GM21825 (cell line): ENCODE measurements at regions not wholly inside any gene's neighbourhood (a gene's known extent, or its start where the extent isn't known, plus 50 kb on each side); places are given as distances from the start of the nearest gene placed in this dataset.
A peak's percentile ranks its signal among the peaks of the same experiment; 100 is the strongest.

Experiments used
- ATAC-seq: cut with Tn5 transposase; IDR thresholded peaks from one replicate; pipeline ENCODE4 v1.9.1; 2021; ENCODE audit warnings: mild to moderate bottlenecking, moderate library complexity; ENCODE audit not compliant: unreplicated experiment

DNA sequence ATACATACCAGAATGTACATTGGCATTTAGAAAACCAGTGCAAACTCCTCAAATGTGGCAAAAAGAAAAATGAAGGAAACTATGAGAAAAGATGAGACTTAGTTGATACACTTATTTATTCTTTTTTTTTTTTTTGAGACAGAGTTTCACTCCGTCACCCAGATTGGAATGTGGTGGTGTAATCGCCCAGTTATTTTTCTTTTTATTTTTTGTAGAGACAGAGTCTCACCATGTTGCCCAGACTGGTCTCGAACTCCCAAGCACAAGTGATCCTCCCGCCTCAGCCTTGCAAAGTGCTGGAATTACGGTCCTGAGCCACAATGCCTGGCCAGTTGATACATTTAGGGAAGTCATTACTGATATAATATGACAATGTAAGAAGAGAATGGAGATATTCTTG lies 274.2 kb upstream of the LRATD1 start:
- ATAC-seq, result no peak

DNA sequence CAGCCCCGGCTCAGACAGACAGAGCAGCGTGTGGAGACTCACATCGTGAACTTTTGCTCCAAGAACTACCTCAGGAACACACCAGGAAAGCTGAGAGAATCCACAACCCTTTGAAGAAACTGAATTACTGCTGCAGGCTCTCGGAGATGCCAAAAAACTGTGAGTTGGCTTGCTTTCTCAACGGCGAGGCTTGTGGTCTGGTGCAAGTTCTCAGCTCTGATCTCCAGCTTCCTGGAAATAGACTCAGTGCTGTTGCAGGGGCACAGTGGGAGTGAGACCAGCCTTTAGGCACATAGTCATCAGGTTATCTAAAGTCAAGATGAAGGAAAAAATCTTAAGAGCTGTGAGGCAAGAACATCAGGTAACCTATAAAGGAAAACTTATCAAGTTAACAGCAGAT lies 273.7 kb upstream of the LRATD1 start:
- ATAC-seq, result no peak

DNA sequence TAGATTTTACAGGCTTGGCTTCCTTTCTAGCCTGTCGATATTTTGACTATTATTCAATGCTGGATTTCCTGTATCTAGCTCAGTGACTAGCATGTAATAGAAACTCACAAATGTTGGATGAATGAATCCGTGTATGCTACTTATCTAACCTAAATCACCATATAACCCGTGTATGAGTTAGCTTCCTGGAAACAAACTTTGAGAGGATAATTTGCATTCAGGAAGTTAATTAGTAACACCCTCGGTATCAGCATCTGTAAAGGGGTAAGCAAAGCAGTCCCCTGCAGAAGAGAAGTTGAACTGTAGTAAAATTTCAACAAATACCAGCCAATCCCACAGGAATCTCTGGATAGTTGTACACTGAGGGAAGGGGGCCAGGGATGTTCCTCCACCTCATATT lies 269.4 kb upstream of the LRATD1 start:
- no peak for ATAC-seq

DNA sequence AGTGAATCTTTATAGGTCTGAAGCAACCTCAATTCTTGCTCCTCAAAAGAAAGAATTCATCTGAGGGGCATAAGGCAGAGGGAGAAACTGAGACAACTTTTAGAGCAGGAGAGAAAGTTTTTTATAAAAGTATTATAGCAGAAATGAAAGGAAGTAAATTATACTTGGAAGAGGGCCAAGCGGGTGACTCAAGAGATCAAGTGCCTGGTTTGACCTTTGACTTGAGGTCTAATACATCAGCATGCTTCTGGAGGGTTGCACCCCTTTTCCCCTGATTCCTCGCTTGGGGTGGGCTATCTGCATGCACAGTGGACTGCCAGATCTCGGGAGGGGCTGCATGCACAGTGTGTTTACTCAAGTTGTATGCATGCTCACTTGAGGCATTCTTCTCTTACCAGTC lies 268.5 kb upstream of the LRATD1 start:
- no peak for ATAC-seq

DNA sequence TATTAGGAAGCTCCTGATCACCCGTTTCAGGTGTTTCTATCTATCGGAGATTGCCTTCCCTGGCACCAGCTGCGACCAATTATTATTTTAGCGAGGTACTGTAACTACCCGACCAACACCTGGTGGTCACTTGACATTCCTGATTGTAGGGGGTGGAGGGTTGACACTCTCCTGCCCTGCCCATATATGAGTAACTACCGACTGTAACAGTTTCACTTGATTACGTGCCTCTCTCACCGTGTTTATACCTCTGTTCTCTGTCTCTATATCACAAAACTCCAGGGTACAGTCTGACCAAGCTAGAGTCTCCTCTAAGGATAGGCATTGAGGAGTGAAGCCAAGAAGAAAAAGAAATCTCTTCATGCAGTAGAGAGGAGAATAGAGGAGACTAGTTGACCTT lies 268.0 kb upstream of the LRATD1 start:
- no peak for ATAC-seq

DNA sequence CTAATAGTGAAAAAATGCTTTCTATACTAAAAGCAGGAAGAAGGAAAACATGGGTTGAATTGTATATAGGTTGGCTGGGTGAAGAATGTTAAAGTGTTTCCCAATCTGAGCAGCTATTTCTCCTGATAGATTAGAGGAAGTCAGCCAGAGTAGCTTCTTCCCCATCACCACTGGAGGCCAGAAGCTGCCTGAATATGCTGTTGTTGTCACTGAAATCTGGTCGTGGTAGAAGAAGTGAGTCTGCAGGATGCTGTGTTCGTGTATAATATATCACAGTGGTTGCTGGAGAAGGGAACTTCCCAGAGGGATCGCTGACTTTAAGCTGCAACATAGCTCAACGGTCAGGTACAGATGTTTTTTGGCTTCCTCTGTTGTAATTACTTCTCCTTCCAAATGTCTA lies 247.5 kb upstream of the LRATD1 start:
- no peak for ATAC-seq

DNA sequence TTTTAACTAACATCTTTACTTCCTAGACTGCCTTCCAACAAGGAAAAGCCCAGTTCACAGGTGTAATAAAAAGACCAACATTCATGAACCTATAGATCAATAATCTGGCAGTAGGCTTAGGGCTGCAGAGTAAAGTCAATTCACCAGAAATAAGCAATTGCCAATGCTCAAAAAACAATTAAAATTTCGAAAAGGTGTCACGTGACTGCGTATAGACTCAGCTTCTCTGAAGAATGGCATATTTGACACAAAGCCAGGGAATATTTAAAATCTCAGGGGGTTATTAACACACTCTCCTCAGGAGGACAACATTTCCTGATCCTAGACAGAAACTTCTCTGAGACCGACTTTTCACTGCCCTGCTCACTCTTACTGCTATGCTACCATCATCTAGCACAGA lies 245.2 kb upstream of the LRATD1 start:
- no peak for ATAC-seq

DNA sequence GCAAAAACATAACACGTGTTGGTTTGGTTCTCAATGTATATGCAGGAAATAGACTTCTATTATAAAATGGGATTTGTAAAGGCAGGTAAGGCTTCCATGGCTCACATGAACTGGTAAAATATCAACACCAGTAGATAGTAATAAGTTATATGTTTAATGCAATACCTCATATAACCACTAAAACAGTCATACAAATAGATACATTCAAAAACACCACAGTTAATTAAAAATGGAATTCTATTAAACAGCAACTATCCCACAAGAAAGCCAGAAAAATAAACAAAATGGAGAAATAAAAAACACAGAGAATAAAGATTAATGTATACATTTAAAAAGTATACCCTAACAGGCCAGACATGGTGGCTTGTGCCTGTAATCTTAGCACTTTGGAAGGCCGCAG lies 243.8 kb upstream of the LRATD1 start:
- ATAC-seq, result no peak

DNA sequence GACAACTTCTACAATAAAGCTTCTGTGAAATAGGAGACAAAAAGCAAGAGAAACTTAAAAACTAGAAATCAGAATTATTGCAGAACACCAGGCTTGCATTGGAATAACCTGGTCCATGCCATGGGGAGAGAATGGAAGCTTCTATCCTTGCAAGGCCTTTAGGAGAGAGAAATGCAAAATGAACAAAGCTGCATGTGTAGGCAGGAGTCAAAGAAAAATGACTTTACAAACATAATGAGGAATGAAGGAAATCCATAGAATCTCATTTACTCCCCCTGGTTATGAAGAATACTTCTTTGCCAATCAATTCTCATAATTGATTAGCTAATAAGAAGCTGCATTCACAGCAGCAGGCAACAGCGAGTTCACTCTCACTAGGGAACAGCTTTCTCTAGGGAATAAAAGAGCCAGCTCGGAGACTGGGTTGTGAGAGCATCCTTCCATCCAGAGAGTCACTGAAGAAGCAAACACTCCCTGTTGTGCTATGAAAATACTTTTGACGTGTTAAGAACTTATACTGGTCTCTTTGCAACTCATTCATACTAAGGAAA lies 235.9 kb upstream of the LRATD1 start:
- ATAC-seq, result no peak

DNA sequence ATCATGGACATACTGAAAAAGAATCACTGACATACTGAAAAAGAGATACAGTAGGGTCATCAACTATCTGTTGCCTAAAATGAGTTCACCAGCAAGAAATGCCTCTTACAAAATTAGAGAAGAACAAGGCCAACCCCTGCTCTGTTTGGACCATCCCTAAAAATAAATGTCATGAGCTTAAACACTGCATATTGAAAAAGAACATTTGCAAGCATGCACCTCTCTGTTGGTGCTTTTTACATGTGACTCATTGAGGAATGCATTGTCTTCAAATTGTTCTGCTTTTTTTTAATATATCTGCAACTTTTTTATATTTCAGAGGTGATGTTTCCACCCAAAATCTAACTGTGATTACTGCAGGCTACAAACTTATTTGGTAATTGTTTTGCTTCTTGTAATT lies 233.9 kb upstream of the LRATD1 start:
- ATAC-seq, result no peak

DNA sequence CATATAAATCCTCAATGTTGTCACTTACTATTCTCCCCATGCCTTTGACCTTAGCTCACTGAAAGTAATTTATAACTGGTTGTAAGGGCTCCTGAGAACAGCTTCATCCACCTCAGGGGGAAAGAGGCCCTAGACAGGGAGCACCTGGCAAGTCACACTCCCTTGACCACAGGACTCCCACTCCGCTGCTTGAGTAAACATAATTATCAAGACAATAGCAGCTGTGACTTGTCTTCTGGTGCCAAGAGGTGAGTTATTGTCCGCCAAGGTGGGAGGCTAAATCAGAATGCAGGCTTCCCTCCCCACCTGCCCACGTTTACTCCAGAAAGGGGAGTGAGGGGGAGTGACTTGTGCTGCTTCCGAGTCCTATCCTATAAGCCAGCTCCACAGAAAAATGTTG lies 230.6 kb upstream of the LRATD1 start:
- ATAC-seq, result no peak

DNA sequence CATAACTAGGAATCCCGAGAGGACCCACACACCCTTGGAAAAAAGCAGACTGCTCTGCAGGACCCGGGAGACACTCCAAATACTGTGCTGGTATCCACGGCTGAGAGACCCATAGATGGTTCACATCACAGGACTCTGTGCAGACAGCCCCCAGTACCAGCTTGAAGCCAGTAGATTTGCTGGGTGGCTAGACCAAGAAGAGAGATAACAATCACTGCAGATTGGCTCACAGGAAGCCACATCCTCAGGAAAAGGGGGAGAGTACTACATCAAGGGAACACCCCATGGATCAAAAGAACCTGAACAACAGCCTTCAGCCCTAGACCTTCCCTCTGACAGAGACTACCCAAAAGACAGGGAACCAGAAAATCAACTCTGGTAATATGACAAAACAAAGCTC lies 223.8 kb upstream of the LRATD1 start:
- ATAC-seq, result no peak

DNA sequence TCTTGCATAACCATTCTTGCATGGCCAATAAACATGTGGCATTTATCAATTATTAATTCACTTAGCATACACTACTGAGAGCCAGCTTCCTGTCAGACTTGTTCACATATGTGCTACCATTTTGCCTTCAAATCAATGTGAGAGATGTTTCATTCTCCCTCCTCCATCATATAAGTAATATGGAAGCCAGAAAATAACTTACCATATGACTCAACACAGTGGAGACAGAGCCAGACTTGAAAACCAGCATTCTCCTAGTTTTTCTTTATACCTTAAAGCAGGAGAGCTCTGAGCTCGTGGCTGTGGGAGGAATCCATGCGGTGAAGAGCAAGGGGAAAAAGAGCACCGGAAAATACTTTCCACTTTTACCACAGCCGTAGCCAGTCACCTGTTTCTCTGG lies 215.0 kb upstream of the LRATD1 start:
- no peak for ATAC-seq

DNA sequence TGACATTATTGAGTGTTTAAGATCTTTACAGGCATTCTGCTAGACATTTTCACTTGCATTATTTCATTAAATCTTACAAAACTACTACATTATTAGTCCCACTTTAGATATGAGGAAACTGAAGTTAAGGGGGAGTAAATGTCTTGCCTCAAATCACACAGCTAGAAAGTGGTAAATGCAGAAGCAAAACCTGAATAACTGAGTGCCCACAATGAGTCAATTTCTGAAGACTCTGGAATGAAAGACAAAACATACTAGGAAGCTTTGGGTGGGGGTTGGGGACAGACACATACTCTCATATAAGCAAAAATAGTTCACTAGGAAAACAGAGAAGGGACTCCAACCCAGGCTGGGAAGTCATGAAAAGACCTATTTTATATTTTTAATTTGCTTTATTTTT lies 214.4 kb upstream of the LRATD1 start:
- no peak for ATAC-seq

DNA sequence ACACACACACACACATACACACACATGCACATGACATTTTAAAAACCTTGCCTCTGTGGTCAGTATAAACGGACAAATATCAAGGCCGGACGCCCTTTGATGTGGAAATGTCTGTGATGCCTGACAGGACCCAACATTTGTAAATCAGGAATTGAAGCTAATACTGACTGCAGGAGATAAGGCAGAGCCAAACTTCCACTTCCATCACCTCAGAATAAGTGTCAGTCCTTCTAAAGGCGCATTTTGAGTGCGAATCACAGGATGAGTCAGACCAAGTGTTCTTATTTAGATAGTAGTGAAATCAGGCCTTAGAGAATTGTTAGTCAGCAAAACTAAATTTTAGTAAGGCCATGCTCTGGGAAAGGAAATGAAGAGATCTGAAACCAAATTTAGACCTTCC lies 211.7 kb upstream of the LRATD1 start:
- ATAC-seq, result no peak

DNA sequence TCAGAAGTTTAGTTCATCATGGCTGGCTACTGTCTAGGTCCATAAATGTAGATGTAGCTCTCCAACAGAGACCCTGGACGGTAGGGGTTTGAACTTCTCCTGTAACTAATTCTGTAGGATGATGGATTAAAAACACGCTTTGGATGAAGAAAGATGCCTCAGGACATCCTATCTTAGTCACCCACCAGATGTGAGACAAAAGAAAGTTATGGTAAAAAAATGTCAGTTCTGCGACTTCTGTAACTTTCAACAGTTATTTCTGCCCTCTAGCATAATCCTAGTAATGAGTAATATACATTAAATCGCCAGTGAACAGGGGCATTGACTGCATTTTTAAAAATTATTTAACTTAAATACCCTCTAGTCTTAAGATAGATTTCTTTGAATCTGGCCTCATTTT lies 210.1 kb upstream of the LRATD1 start:
- ATAC-seq, result no peak

DNA sequence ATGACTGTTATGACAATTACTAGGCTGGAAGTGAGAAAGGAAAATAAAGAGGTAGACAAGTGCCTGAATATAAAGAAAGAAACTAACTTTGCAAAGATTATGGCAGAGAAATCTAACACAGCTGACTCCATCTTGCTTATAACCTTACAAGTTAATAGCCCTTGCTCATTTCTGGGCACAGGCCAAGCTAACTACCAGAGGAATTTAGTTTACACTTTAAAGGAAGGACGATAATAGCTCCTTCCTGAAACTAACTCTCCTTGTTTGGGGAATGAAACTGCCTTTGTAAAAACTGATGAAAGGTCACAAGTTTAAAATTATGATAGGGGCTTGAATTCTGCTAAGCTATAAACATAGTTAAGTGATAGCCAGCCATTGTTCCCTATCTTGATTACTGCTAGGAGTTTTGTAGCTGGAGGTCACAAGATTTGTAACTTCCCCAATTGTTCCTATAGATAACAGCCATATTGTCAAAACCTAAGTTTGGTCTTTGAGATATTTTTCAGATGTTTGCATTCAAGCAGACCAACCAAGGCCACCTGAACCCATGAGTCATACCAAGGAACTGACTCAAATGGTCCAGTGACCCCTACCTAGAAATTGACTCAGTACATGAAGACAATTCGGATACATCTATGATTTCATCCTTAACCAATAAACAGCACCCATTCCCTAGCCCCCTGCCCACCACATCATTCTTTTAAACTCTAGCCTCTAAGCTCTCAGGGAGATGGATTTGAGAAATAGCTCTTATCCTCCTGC lies 209.2 kb upstream of the LRATD1 start:
- ATAC-seq, result no peak

DNA sequence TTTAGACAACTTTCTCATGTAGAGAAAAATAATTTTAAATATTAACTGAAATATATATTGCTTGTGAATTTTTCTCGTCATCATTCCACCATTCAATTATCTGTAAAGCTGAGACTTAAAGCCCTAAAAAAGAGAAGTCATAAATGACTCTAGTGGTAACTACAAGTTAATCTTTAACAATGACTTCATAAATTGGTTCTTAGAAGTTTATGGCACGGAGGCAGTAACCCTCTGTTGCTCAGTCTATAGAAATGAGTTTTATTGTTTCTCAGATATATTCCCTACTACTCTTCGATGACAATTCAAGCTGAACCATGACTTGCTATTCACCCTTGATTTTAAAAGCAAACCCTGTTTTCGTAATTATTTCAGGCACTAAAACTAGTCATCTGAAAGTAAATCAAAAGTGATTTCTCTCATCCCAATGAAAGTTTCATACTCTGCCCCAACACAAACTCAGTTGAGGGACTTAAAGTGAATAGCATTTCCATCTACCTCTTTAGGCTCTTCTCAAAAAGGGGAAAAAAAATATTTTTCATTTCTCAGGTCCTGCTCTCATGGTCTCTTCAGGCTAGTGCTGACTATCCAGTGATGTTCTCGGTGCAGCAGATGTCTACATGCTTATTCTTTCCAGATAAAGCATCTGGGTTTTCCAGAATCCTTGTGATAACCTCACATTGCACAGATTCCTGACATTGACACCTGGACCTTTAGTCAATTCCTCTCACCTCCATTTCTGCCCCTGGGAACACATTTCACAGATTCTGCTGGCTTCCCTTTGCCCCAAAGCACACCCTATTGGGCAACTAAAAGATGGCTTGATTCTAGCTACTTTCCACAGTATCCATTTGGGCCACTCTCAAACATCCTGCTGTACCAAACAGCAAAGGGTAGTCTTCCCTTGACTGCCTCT lies 207.8 kb upstream of the LRATD1 start:
- peak; percentile 68 for ATAC-seq

DNA sequence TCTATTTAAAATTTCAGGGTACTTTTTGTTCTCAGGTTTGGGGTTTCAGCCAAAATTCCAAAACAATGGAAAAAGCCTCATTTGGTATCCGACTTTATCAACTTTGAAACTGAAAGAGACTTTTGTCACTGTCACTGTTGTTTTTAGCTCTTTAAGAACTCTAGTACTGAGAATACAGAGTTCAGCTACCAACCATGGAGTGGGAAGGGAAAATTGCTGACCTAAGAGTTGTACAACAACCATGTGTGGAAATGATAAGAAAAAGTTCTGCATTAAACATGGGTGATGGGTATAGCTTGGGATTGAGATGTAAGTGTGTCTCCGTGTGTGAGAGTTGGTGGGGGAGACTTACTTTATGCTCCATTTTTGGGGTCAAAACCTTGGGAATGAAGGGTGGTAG lies 206.6 kb upstream of the LRATD1 start:
- no peak for ATAC-seq

DNA sequence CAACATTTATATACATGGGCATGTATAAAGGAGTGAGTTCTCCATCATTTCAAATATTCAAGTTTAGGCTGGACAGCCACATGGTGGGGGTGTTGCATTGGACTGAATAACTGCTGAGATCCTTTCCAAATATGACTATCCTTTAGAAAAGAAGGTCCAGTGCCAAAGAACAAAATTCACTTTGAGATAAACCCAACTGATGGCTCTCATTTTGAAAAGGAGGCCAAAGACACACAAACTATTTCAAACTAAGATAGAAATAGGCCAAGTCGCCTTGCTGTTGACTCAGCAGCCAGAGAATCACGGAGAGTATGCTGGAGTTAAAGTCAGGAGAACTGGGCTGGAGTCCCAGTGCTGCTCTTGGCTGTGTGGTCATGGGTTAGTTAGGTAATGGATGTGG lies 204.5 kb upstream of the LRATD1 start:
- ATAC-seq, result no peak

DNA sequence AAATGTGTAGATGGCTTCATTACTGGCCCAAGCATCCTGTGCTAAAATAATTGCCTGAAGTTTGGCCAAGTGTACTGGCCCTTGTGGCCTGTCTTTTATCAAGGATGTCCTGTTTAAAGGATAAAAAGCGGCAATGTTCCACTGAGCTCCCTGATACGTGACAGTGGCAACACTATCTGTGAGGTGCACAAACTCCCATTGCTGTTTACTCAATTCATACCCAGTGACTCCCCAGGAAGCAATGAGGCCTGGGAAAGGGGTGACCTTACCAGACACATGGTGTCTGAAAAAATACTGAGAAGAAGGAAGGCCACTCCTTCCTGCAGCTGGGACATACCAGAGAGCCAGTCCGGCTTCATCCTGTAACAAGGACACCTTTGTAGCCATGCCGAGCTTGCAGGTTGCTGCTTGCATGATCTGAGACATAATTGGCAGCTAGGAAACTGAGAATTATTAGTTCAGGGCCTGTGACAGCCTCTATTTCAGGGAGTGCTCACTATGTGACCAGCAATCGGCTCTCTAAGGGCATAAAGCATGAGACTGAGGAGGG lies 198.5 kb upstream of the LRATD1 start:
- ATAC-seq, result no peak

DNA sequence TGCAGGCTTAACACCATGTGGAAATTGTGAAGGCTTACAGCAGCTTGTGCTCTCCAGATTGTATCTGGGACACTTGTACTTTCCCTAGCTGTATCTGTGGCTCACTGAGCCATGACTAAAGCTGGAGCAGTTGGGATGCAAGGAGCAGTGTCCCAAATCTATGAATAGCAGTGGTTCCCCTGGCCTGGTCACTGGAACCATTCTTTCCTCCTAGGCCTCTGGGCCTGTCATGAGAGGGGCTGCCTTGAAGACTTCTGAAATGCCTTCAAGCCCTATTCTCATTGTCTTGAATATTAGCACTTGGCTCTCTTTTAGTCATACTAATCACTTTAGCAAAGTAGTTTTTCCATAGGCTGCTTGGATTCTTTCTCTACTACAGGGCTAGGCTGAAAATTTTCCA lies 186.8 kb upstream of the LRATD1 start:
- no peak for ATAC-seq
